OCI-LY7 (cell line): ENCODE measurements at regions not wholly inside any gene's neighbourhood (a gene's known extent, or its start where the extent isn't known, plus 50 kb on each side); places are given as distances from the start of the nearest gene placed in this dataset.

Source experiments
- BruUV-seq: library from RNA; stranded (reverse); fragments of 400-500 nt; replicated peaks from 2 replicates; lab custom pipeline; 2021; lab: Mats Ljungman, UMichigan
- CTCF ChIA-PET: fragments of 300-600 bp; sonication (Branson Sonifier 250); formaldehyde crosslinking; loops from one replicate; lab custom pipeline; 2022; ENCODE audit warnings: antibody characterized with exemption; ENCODE audit not compliant: unreplicated experiment; lab: Charles Lee
- POLR2A ChIA-PET: fragments of 300-600 bp; sonication (Branson Sonifier 250); formaldehyde crosslinking; loops from one replicate; lab custom pipeline; 2022; ENCODE audit warnings: antibody characterized with exemption; lab: Charles Lee
- DNase-seq: peaks from one replicate; pipeline ENCODE4 v3.0.0-alpha.2; 2015; ENCODE audit warnings: low spot score
- H2AFZ ChIP-seq: fragments of 200-600 bp; sonication (generic), shearing (Covaris generic); 2 replicates; pipeline ENCODE4 v1.6.1; 2014; ENCODE audit warnings: mild to moderate bottlenecking, antibody characterized with exemption, low read length, moderate library complexity
- H3K27ac ChIP-seq: fragments of 200-600 bp; sonication (generic); 2 replicates; pipeline ENCODE4 v1.5.1; 2014; ENCODE audit warnings: mixed run types, low read depth, mild to moderate bottlenecking, moderate library complexity, low read length, inconsistent platforms; ENCODE audit not compliant: poor library complexity, severe bottlenecking
- H3K36me3 ChIP-seq: fragments of 200-600 bp; sonication (generic); 2 replicates; pipeline ENCODE4 v1.6.1; 2014; ENCODE audit warnings: mild to moderate bottlenecking, antibody characterized with exemption, low read length, moderate library complexity, mixed read lengths; ENCODE audit not compliant: insufficient read depth
- H3K4me1 ChIP-seq: fragments of 200-600 bp; sonication (generic); 2 replicates; pipeline ENCODE4 v1.5.1; 2014; ENCODE audit warnings: mild to moderate bottlenecking, low read length; ENCODE audit not compliant: insufficient read depth, poor library complexity, severe bottlenecking
- H3K4me2 ChIP-seq: fragments of 200-600 bp; sonication (generic); 2 replicates; pipeline ENCODE4 v1.6.1; 2014; ENCODE audit warnings: mild to moderate bottlenecking, low read length
- H3K4me3 ChIP-seq: fragments of 200-600 bp; sonication (generic); 2 replicates; pipeline ENCODE4 v1.5.1; 2014; ENCODE audit warnings: mild to moderate bottlenecking, low read depth, low read length; ENCODE audit not compliant: poor library complexity, severe bottlenecking
- H3K79me2 ChIP-seq: fragments of 200-600 bp; sonication (generic); 2 replicates; pipeline ENCODE4 v1.6.1; 2016; ENCODE audit warnings: low read depth, mild to moderate bottlenecking, low read length, moderate library complexity, mixed read lengths; ENCODE audit not compliant: insufficient read depth
- H3K9me2 ChIP-seq: fragments of 200-600 bp; sonication (generic); 2 replicates; pipeline ENCODE4 v1.6.1; 2016; ENCODE audit warnings: mild to moderate bottlenecking, low read length, mixed read lengths; ENCODE audit not compliant: insufficient read depth
- H3K9me3 ChIP-seq: fragments of 200-600 bp; sonication (generic); 2 replicates; pipeline ENCODE4 v1.6.1; 2014; ENCODE audit warnings: mild to moderate bottlenecking, mixed run types, low read length, mixed read lengths
- H4K20me1 ChIP-seq: fragments of 200-600 bp; sonication (generic); 2 replicates; pipeline ENCODE4 v1.6.1; 2014; ENCODE audit warnings: mild to moderate bottlenecking, antibody characterized with exemption, low read length, moderate library complexity, mixed read lengths; ENCODE audit not compliant: insufficient read depth
- EZH2phosphoT487 ChIP-seq: fragments of 200-600 bp; sonication (generic); IDR thresholded peaks from 2 replicates; pipeline ENCODE4 v1.6.1; 2018; ENCODE audit warnings: low read depth, borderline replicate concordance, mild to moderate bottlenecking, mixed run types, antibody characterized with exemption, low read length, moderate library complexity, mixed read lengths
- intact Hi-C: fragments of 100-400 bp; cut with micrococcal nuclease; formaldehyde crosslinking; loops from one replicate; pipeline ENCODE4 v1.10.0; 2022; ENCODE audit not compliant: unreplicated experiment
- TF ChIP-seq, protein P1 (sequence below): fragments of 200-600 bp; sonication (generic); conservative IDR thresholded peaks from 2 replicates; pipeline ENCODE4 v1.5.1; 2014; ENCODE audit warnings: mild to moderate bottlenecking, antibody characterized with exemption, low read length, moderate library complexity, mixed read lengths

DNA sequence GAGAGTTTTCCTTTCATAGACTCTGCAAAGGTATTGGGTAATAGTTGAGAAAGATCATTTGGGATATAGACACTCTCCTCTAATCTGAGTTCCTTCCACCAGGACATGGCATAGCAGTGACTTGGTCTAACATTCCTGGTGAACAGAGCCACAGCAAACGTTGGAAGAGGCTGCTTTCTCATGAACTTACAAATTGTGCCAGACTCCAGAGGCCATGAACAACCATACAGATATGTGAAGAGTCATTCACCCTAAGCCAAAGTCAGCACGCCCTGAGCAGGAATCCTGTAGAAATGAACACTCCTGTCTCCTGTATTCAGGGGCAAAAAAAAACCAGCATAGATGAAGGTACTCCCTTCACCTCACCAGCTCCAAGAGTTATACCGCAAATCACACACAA, 152.8 kb downstream of the TMEM18 start:
- Histone ChIP-seq H3K27ac (no peak overlapping the region), H3K36me3 (no peaks in the 10 kb centered on the region), H3K9me3 (no peaks in the 10 kb centered on the region), H2AFZ (no peak overlapping the region), H3K4me2 (no peak overlapping the region), H3K4me1 (no peaks in the 10 kb centered on the region), H3K79me2 (no peaks in the 10 kb centered on the region), H4K20me1 (no peaks in the 10 kb centered on the region), H3K4me3 (no peak overlapping the region), H3K9me2 (no peaks in the 10 kb centered on the region)
- intact Hi-C loops = no loop called here
- DNase-seq = no peak
- POLR2A ChIA-PET = no interaction called here
- TF ChIP-seq, protein P1, sequence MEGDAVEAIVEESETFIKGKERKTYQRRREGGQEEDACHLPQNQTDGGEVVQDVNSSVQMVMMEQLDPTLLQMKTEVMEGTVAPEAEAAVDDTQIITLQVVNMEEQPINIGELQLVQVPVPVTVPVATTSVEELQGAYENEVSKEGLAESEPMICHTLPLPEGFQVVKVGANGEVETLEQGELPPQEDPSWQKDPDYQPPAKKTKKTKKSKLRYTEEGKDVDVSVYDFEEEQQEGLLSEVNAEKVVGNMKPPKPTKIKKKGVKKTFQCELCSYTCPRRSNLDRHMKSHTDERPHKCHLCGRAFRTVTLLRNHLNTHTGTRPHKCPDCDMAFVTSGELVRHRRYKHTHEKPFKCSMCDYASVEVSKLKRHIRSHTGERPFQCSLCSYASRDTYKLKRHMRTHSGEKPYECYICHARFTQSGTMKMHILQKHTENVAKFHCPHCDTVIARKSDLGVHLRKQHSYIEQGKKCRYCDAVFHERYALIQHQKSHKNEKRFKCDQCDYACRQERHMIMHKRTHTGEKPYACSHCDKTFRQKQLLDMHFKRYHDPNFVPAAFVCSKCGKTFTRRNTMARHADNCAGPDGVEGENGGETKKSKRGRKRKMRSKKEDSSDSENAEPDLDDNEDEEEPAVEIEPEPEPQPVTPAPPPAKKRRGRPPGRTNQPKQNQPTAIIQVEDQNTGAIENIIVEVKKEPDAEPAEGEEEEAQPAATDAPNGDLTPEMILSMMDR = no peak
- no peak for TF ChIP-seq EZH2phosphoT487
- BruUV-seq = no TSS peak
- CTCF ChIA-PET = no interaction called here

DNA sequence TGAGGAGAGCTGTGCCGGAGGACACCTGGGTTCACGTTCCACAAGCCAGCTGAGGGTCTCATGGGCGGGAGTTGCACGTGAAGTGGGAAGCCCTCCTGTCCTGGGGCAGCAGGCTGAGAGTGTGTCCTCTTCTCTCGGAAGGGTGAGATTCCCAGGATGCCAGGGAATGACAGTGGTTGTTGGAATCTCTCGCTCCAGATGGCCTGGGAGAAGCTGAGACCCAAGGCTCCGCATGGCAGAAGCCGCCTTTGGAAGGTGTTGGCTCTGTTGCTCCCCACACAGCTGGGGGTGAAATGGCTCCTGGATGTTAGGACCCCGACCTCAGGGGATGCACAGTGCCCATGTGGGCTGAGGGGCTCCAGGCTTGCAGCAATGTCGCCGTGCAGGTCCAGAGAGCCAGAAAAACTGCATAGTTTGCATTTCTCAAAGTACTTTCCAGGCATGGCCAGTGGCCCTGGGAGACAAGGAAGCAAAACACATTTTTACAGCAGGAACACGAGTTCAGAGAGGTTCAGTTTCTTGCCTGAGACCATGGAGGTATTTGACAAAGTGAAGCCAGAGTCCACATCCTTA, 153.4 kb downstream of the TMEM18 start:
- Histone ChIP-seq H3K4me3 (no peak overlapping the region), H3K9me2 (no peaks in the 10 kb centered on the region), H3K27ac (no peak overlapping the region), H3K4me1 (no peaks in the 10 kb centered on the region), H3K36me3 (no peaks in the 10 kb centered on the region), H4K20me1 (no peaks in the 10 kb centered on the region), H2AFZ (no peak overlapping the region), H3K79me2 (no peaks in the 10 kb centered on the region), H3K4me2 (no peak overlapping the region), H3K9me3 (no peaks in the 10 kb centered on the region)
- POLR2A ChIA-PET = no interaction called here
- CTCF ChIA-PET = no interaction called here
- intact Hi-C loops = no loop called here
- no peak for DNase-seq
- BruUV-seq = no TSS peak
- TF ChIP-seq EZH2phosphoT487 = no peak
- TF ChIP-seq, protein P1 = no peak

DNA sequence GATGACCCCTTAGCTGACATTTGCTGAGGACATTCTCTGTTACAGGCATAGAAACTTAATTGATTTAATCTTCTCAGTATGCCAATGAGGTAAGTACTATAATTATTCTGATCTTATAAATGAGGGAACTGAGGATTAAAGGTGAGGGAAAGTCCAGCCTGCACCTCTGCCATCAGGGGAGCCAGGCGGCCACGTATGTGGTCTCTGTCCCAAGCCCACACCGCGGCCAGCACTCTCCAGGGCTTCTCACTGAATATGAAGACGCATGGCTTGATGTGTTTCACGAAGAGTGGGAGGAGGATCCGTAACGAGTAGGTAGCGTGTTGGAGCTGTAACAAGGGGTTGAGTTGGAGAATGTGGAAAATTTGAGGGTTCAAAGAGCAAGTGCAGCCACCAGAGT, 154.4 kb downstream of the TMEM18 start:
- no peak overlapping the region for H3K4me3 ChIP-seq
- H3K79me2 ChIP-seq = no peaks in the 10 kb centered on the region
- H3K9me2 ChIP-seq = no peaks in the 10 kb centered on the region
- H2AFZ ChIP-seq = no peak overlapping the region
- H4K20me1 ChIP-seq = no peaks in the 10 kb centered on the region
- H3K27ac ChIP-seq = no peak overlapping the region
- no peaks in the 10 kb centered on the region for H3K36me3 ChIP-seq
- DNase-seq = no peak
- intact Hi-C loops = no loop called here
- H3K4me2 ChIP-seq = no peak overlapping the region
- H3K4me1 ChIP-seq = no peaks in the 10 kb centered on the region
- ChIA-PET CTCF (no interaction called here), POLR2A (interaction anchor here (0.9 kb wide), 1 partner anchor 12 kb away, joined by 3 read pairs; no protein-coding TSS in a partner anchor)
- TF ChIP-seq, protein P1 = no peak
- no peak for TF ChIP-seq EZH2phosphoT487
- no TSS peak for BruUV-seq
- H3K9me3 ChIP-seq = no peaks in the 10 kb centered on the region
